IPS-11a (cell line): ENCODE measurements at regions not wholly inside any gene's neighbourhood (a gene's known extent, or its start where the extent isn't known, plus 50 kb on each side); places are given as distances from the start of the nearest gene placed in this dataset.

Experiments
- H3K4me3 ChIP-seq: one replicate; pipeline ENCODE4 v1.5.1; 2013; ENCODE audit warnings: low read depth, low read length, control low read depth

GRCh38 chr10:89829262-89829886 lies 128.0 kb downstream of the KIF20B start:
- no peak overlapping the region for H3K4me3 ChIP-seq

- no peak overlapping the region for H3K4me3 ChIP-seq
Measured at GRCh38 chr10:89829887-89830269, 128.5 kb downstream of the KIF20B start.

DNA sequence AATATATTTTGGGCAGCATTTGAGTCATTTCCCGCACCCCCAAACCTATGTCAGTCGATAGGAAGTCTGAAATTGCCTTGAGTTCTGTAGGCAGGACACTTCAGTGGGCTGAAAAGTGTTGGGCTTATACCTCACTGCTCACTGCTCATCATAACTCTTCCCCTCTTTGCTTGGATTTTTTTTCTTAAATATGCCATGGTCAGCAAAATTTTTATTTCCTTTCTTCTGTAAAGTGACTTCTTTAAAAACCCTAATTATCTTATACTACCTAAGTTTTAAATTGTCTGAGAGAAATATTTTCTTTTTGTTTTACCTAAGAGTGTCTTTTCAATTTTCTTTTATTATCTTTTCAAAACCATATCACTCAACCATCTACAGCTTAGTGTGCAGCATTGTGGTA lies 129.2 kb downstream of the KIF20B start:
- H3K4me3 ChIP-seq, result no peak overlapping the region

DNA sequence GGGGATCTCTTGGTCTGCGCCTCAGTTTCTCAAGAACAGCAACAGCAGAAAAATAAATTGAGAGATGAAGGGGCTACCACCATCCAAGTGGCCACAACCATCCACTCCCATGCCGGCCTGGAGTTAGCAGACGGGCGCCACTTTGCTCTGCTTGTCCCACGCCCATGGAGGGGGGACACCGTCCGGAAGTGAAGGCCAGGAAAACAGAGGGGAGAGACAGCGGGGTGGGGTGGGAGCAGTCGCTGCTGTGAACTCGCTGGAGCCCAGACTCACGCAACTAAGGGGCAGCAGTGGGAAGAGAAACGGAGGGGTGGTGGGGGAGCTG lies 135.4 kb downstream of the KIF20B start:
- no peak overlapping the region for H3K4me3 ChIP-seq

DNA sequence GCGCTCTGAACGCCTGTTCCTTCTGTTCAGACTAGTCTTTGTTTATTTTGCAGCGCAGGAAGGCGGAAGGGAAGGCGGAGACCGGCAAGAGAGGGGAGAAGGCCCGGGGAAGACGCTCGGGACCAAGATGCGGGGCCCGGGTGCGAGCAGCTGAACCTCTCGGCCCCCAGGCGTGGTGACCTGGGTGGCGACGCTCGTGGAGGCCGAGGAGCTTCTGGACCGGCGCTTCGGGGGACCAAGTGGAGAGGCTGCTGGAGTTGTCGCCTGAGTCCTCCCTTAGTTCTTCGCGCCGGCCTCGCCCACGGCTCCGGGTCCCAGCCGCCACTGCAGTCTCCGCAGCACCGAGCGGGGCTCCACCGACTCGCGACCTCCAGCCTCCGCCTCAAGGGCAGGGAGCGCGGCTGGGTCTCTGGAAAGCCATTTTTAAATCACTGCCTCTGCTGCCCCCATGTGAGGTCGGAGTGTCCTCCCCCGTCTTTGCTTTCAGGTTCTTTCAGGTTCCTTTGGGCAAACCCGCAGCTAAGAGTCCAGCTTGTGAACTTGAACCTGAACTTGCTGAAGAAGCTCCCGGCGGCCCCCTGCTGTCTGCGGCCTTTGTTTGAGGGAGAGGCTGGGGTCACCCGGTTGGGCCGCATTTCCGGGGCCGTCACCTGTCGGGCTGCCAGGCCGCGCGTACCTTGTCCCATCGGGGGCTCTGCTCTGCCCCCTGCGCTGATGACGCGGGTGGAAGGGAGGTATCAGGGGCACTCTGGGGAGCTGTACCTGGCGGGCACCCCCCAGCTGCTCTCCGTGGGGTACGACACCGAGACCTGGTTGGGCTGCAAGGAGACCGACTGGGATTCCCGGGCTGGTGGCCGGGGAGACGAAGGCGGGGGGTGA lies 136.0 kb downstream of the KIF20B start:
- H3K4me3 ChIP-seq, result no peak overlapping the region

DNA sequence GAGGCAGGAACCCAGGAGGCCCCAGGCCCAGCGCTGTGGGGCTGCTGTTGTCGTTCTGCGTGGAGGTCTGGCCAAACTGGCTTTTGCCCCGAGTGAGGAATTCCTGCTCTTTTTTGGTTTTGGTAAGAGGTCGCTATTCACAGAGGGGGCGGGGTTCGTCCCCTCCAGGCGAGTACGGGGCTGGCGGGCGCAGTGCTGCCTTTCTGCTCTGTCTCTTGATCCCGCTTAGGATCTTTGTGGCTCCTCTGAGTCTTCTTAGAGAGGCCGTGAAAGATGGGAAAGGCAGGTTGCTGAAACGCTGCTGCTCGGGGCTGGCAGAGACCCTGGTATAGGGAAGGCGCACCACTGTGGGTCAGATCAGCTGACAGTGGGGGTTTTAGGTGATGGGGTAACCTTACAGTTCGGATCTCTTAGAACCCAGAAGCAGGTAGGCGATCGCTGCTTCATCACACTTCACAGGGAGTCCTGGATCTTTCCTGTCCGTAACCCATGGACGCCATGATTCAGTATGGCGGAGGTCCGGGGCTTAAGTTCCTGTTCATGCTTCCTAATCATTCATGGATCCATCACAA lies 136.7 kb downstream of the KIF20B start:
- H3K4me3 ChIP-seq, result no peak overlapping the region

DNA sequence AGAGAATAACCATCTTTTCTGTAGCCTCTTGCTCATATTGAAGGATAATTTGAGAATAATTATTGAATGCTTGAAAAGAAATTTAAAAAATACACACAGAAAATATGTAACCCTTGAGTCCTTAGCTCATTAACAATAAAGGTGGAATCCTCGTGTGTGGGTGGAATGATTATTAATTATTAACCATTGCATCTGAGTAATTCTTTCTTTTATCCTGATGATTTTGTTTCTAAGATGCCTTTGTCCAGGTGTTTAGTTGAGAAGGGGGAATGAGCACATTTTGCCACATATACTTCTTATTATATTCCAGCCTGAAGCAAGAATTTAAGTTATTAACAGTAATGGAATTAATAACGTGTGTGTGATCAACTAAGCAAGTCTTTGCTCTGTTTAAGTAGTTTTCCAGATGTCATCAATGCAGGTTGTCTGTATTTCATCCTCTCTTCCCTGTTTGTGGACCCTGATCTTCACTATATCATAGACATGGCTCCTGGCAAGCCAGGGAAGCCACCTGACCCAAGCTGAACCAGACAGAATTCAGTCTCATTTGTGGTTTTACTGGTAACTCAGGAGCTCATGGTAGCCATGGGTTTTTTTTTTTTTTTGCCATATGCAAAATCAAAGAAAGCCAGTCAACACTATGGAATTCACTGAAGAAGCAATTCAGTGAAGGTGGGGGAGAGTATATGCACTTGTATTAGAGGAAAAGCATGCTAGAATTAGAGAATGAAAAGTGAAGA lies 144.3 kb downstream of the KIF20B start:
- no peak overlapping the region for H3K4me3 ChIP-seq

DNA sequence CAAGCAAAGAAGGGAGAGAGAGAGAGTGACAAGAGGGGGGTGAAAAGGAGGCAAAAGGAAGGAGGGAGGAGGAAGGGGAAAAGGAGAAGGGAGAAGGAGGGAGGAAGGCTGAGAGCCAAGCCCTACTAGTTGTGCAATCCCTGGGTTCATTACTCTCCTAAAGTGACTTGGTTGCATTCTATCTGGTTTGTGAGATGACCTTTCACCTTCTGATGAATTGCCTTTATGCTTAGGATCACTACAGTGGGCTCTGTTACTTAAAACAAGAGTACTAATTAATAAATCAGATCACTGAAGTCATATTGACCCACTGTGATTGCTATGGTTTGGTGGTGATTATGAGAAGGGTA lies 144.9 kb downstream of the KIF20B start:
- H3K4me3 ChIP-seq, result no peak overlapping the region

- H3K4me3 ChIP-seq, result no peak overlapping the region
Measured at GRCh38 chr10:89846786-89847185, 145.4 kb downstream of the KIF20B start.

DNA sequence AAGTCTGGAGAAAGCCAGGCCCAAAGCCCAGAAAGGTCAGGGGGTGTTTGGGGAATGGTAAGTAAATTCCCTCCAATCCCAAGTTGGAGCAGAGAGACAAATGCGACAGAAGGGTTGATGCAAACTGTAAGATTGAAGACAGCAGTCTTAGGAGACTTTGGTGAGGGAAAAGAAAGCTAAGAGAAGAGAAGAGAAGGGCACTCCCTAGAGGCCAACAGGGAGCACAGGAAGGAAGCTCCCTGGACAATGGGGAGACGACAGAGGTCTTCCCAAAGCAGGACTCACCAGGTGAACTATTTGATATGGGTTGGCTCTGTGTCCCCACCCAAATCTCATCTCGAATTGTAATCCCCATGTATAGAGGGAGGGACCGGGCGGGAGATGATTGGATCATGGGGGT lies 151.5 kb downstream of the KIF20B start:
- no peak overlapping the region for H3K4me3 ChIP-seq

GRCh38 chr10:89853781-89854191 lies 152.4 kb downstream of the KIF20B start:
- no peak overlapping the region for H3K4me3 ChIP-seq

- no peak overlapping the region for H3K4me3 ChIP-seq
Measured at GRCh38 chr10:89857431-89858042, 156.1 kb downstream of the KIF20B start.

- H3K4me3 ChIP-seq, result no peak overlapping the region
Measured at GRCh38 chr10:89861199-89861573, 159.8 kb downstream of the KIF20B start.

GRCh38 chr10:89861584-89862301 lies 160.4 kb downstream of the KIF20B start:
- no peak overlapping the region for H3K4me3 ChIP-seq

DNA sequence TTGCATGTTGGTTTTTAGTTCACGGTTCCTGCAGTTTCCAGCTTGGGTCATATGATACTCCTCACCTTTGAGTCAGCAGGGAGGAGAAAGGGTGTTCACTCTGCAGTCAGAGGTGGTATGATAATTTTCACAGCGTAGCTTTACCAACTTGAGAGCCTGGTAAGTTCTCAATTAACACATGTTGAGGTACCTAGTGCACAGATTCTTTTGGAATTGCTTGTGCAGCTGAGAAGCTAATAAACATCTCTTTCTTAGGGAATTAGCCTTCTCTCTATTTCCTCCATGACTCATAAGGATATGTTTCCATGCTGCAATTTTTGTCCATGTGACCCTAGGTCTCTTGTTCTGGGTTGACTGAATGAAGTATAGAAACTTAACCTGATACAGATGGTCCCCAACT lies 166.6 kb downstream of the KIF20B start:
- H3K4me3 ChIP-seq, result no peak overlapping the region

GRCh38 chr10:89869180-89869579 lies 167.8 kb downstream of the KIF20B start:
- no peak overlapping the region for H3K4me3 ChIP-seq

DNA sequence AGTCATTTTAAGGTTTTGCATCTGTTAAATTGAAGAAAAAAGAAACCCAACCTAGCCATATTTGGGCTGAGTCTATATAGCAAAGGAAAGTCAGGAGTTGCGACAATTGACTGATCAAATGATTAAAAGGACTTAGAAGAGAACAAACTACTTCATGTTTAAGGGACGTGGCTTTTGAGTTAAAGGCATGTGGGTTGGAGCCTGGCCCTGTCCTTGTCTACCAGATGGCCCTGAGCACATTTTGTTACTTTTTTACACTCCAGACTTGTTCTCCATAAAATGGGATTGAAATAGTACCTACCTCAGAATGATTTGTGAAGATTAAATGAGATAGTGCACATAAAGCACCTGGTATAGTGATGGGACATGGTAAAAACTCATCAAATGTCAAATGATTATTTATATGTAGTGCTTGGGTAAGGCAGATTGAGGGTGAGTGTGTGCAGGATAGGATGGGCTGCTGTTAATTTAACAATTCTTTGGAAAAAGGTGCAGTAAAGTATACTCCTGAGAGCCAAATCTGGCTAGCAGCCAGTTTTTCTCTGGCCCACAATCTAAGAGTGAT lies 168.3 kb downstream of the KIF20B start:
- H3K4me3 ChIP-seq, result no peak overlapping the region

- no peak overlapping the region for H3K4me3 ChIP-seq
Measured at GRCh38 chr10:89870936-89871335, 169.5 kb downstream of the KIF20B start.

DNA sequence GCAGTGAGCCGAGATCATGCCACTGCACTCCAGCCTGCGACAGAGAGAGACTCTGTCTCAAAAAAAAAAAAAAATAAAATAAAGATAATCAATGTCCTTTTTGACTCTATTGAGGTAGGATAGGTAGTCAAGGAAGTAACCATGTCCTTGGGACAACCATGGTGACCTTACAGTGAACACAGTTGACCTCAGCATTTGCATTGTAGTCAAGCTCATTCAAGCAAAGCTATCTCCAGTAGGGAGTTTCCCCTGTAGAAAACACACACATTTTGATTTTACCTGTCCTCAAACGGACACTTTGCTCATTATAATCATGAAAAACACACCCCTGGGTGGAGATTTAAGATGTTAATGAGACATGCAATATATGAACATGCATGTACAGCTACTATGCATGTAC lies 171.7 kb downstream of the KIF20B start:
- no peak overlapping the region for H3K4me3 ChIP-seq

DNA sequence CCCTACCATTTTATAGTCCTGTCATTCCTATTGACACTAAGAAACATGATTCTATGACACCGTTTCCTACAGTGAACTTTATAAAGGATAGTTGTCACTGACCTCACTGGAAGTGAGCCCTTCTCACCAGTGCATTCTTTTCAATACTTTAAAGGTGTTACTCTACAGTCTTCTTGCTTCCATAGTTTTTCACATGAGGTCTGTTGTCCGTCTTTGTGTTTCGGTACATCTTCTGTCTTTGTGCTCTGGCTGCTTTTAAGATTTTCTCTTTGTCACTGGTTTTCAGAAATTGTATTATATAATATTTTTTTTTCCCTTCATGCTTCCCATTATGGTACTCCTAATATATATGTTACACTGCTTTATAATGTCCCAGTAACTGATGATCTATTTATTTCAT lies 174.2 kb downstream of the KIF20B start:
- no peak overlapping the region for H3K4me3 ChIP-seq
